ENCODE measurements at regions not wholly inside any gene's neighbourhood (a gene's known extent, or its start where the extent isn't known, plus 50 kb on each side); places are given as distances from the start of the nearest gene placed in this dataset.

DNA sequence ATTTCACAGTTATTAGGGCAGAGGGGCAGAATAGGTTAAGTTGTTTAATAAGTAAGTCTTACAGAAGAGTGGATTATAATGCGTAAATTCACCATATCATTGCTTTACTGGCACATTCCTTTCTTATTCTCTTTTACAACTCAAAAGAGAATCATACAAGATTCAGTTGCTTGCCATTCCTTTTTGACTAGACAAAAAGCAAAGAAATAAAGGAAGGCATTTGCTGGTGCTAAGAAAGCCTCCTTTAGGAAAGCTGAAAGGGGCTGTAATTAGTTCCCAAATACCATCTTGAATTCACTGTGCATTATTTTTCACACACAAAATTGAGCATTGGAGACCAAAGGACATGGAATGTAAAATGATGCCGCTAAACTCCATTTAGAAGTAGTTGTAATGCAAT is 499.3 kb downstream of the NXPH1 start:
- TF ChIP-seq, protein P1, sequence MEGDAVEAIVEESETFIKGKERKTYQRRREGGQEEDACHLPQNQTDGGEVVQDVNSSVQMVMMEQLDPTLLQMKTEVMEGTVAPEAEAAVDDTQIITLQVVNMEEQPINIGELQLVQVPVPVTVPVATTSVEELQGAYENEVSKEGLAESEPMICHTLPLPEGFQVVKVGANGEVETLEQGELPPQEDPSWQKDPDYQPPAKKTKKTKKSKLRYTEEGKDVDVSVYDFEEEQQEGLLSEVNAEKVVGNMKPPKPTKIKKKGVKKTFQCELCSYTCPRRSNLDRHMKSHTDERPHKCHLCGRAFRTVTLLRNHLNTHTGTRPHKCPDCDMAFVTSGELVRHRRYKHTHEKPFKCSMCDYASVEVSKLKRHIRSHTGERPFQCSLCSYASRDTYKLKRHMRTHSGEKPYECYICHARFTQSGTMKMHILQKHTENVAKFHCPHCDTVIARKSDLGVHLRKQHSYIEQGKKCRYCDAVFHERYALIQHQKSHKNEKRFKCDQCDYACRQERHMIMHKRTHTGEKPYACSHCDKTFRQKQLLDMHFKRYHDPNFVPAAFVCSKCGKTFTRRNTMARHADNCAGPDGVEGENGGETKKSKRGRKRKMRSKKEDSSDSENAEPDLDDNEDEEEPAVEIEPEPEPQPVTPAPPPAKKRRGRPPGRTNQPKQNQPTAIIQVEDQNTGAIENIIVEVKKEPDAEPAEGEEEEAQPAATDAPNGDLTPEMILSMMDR (IDR thresholded peaks at IDR 0.05; ENCODE audit: low read depth, low read length), result no peak
- DNase-seq (ENCODE audit: extremely low read depth, low read depth), result no peak

- no peak for DNase-seq (ENCODE audit: extremely low read depth, low read depth)
- TF ChIP-seq, protein P1 (IDR thresholded peaks at IDR 0.05; ENCODE audit: low read depth, low read length), result no peak
Measured at GRCh38 chr7:8937204-8937603, 503.8 kb downstream of the NXPH1 start.

DNA sequence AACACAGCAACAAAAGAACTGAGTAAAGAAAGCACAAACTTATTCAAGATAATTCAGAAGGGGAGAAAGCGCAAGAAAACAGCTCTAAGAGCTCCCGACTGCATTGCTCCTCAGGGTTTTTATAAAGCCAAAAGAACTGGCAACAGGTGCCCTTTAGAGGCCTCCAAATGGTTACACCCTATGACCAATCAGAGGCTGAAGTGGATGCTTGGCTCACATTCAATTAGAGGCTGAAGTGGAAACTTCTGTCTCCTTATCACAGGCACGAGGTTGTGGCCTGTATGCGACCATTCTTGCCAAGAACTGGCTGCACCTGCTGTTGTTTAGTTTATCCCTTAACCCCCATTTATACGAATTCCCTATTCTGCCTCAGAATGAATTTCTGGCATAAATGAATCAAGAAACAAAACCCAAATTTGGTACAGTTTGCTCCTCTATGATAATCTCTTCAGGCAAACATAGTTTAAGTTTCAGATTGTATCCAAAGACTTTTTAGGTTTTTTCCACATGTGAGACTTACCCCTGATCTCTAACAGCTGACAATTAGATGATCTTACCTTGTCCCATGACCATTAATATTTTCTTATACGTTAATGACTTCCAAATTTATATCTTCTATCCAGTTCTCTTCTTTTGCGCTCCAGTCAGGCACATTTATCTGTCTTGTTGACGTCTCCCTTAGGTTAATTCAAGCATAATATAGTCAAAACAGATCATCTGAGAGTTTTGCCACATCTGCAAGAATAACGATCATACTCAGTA is 504.8 kb downstream of the NXPH1 start:
- TF ChIP-seq, protein P1 (IDR thresholded peaks at IDR 0.05; ENCODE audit: low read depth, low read length), result no peak

DNA sequence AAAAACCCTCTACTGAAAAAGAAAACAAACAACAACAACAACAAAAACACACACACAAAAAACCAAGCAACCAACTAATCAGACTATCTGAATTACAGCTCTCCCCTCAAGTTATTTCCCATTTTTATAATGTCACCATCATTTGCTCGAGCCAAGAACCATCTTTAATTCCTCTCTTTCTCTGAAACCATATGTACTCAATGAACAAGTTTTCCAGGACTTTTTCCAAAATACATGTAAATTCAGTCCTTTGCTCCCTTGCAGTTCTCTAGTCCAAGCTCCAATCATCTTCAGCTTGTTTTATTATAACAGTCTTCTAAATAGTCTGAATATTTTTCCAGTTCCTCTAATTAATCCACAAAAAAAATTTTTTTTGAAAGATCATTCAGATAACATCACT is 506.0 kb downstream of the NXPH1 start:
- no peak for DNase-seq (ENCODE audit: extremely low read depth, low read depth)
- TF ChIP-seq, protein P1 (IDR thresholded peaks at IDR 0.05; ENCODE audit: low read depth, low read length), result no peak

More for the DNA sequence above, 504.8 kb downstream of the NXPH1 start:
- no peak for DNase-seq (ENCODE audit: extremely low read depth, low read depth)

DNA sequence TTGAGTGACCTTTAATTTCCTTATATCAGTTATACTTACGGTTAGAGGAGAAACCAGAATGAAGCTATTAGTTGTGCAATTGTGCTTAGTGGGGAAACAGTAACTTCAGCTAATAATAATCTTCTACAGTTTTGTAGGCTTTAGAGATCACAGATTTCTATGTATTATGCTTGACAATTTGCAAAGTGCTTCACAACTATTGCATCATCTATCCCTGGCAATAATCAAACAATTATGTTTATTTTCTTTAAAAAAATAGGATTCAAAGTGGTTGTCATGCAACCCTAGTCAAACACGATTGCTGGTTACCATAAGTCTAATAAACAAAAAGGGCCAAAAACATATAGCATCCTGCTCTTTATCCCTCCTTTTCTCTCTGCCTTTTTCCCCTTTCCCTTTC is 530.3 kb downstream of the NXPH1 start:
- no peak for DNase-seq (ENCODE audit: extremely low read depth, low read depth)
- TF ChIP-seq, protein P1 (IDR thresholded peaks at IDR 0.05; ENCODE audit: low read depth, low read length), result no peak

DNA sequence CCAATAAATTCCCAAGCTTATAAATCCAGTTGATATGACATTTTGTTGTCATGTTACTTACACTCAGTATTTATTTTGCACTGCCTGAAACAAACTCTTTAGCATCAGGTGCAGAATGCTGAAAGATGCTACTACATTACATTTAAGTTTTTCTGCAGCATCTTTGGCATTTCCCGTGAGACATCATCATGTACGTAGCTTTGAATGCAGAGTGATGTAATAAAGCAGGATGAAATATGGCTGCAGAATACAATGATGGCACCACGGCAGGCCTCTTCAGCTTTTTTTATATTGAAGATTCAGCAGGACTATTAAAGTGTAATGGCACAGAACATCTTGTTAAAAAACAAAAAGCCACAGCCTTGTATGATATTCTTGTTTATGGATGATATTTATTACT is 531.8 kb downstream of the NXPH1 start:
- TF ChIP-seq, protein P1 (IDR thresholded peaks at IDR 0.05; ENCODE audit: low read depth, low read length), result no peak
- no peak for DNase-seq (ENCODE audit: extremely low read depth, low read depth)

DNA sequence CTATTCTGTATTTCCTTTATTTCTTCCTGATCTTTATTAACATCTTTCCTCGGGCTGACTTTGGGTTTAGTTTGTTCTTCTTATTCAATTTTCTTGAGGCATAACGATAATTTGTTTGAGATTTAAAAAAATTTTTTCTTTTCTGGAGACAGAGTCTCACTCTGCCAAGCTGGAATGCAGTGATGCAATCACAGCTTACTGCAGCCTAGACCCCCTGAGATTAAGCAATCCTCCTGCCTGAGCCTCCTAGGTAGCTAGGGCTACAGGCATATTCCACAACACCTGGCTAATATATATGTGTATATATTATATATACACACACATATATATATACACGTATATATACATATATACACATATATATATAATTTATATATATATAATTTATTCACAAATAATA is 540.2 kb downstream of the NXPH1 start:
- TF ChIP-seq, protein P1 (IDR thresholded peaks at IDR 0.05; ENCODE audit: low read depth, low read length), result no peak

More for the DNA sequence above, 540.2 kb downstream of the NXPH1 start:
- no peak for DNase-seq (ENCODE audit: extremely low read depth, low read depth)
